ENCODE measurements at regions not wholly inside any gene's neighbourhood (a gene's known extent, or its start where the extent isn't known, plus 50 kb on each side); places are given as distances from the start of the nearest gene placed in this dataset.

DNA sequence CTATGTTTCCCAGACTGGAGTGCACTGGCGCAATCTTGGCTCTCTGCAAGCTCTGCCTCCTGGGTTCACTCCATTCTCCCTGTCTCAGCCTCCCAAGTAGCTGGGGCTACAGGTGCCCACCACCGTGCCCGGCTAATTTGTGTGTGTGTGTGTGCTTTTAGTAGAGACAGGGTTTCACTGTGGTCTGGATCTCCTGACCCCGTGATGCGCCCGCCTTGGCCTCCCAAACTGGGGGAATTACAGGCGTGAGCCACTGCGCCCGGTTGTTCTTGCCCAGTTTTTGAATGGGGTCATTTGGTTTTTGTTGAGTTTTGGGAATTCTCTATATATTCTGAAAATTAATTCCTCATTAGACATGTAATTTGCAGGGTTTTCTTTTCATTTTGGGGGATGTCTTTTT, 238.4 kb upstream of the PRR20A start:
- H3K4me3 ChIP-seq (replicated peaks in 1 of 2; ENCODE audit: low read depth in 2 of 2, low read length in 2 of 2) = no peak overlapping the region

DNA sequence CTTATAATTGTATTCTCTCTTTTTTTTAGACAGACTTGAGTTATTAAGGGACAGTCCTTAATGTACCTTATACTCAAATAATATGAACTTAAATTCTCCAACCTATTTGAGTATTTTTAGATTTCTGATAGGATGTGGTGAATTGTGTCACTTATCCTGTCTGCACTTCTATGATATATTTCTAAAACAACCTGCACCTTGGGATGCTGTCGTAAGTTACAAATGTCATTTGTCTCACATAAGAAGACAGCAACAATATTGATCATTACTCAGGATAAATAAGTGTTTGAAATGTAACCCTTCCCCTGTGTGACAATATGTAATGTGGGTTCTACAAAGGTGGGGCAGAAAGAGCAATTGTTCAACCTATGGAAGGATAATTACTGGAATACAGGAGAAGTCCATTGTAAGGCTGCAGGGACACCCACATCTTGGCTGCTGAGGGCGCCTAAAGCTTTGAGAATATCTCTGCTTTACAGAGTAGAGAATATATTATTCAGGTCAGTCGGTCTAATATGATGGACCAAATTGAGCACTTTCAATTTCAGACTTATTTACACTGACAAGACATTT, 236.9 kb upstream of the PRR20A start:
- no peak overlapping the region for H3K4me3 ChIP-seq (replicated peaks in 1 of 2; ENCODE audit: low read depth in 2 of 2, low read length in 2 of 2)
- DNase-seq (ENCODE audit: low read depth in 2 of 2) = no peak
- TF ChIP-seq, protein P1, sequence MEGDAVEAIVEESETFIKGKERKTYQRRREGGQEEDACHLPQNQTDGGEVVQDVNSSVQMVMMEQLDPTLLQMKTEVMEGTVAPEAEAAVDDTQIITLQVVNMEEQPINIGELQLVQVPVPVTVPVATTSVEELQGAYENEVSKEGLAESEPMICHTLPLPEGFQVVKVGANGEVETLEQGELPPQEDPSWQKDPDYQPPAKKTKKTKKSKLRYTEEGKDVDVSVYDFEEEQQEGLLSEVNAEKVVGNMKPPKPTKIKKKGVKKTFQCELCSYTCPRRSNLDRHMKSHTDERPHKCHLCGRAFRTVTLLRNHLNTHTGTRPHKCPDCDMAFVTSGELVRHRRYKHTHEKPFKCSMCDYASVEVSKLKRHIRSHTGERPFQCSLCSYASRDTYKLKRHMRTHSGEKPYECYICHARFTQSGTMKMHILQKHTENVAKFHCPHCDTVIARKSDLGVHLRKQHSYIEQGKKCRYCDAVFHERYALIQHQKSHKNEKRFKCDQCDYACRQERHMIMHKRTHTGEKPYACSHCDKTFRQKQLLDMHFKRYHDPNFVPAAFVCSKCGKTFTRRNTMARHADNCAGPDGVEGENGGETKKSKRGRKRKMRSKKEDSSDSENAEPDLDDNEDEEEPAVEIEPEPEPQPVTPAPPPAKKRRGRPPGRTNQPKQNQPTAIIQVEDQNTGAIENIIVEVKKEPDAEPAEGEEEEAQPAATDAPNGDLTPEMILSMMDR (IDR thresholded peaks at IDR 0.05; ENCODE audit: low read depth, low read length) = no peak

More for the DNA sequence above, 238.4 kb upstream of the PRR20A start:
- no peak for DNase-seq (ENCODE audit: low read depth in 2 of 2)
- TF ChIP-seq, protein P1 (IDR thresholded peaks at IDR 0.05; ENCODE audit: low read depth, low read length) = no peak

GRCh38 chr13:56906909-56907308, 233.8 kb upstream of the PRR20A start:
- no peak for DNase-seq (ENCODE audit: low read depth in 2 of 2)
- H3K4me3 ChIP-seq (replicated peaks in 1 of 2; ENCODE audit: low read depth in 2 of 2, low read length in 2 of 2) = no peak overlapping the region
- TF ChIP-seq, protein P1 (IDR thresholded peaks at IDR 0.05; ENCODE audit: low read depth, low read length) = no peak

GRCh38 chr13:56907766-56908165, 233.0 kb upstream of the PRR20A start:
- H3K4me3 ChIP-seq (replicated peaks in 1 of 2; ENCODE audit: low read depth in 2 of 2, low read length in 2 of 2) = no peak overlapping the region
- TF ChIP-seq, protein P1 (IDR thresholded peaks at IDR 0.05; ENCODE audit: low read depth, low read length) = no peak
- no peak for DNase-seq (ENCODE audit: low read depth in 2 of 2)

DNA sequence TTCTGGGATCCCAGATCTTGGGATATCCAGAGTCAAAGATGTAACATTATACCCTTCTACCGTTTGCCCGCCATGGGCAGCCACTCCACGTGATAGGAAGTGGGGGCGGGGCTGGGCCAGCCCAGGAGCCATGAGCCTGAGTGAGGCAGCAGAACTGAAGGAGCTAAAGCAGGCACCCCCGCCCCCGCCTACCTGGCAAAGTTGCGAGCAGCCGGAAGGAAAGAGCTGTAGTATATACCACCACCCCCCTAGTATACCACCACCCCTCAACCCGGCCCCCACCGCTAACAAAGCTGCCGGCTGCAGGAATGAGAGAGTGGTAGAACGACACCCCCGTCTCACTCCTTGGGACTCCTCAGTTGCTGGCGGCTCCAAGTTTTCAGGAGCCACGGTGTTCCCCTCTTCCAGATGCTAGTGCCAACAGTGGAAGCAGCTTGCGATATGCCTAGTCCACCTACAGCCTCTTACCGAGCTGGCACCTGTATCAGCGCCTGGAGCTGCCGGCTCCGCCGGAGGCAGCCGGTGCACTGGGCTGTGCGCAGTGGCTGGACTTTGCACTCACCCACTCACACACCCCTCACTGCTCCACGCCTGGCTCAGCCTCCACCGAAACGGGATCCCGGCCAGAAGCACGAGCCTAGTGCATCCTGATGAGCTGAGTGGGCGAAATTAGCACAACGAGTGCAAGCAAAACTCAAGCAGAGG, 230.7 kb upstream of the PRR20A start:
- DNase-seq (ENCODE audit: low read depth in 2 of 2) = no peak
- TF ChIP-seq, protein P1 (IDR thresholded peaks at IDR 0.05; ENCODE audit: low read depth, low read length) = no peak
- no peak overlapping the region for H3K4me3 ChIP-seq (replicated peaks in 1 of 2; ENCODE audit: low read depth in 2 of 2, low read length in 2 of 2)

GRCh38 chr13:56917966-56918365, 222.8 kb upstream of the PRR20A start:
- TF ChIP-seq, protein P1 (IDR thresholded peaks at IDR 0.05; ENCODE audit: low read depth, low read length) = no peak
- no peak overlapping the region for H3K4me3 ChIP-seq (replicated peaks in 1 of 2; ENCODE audit: low read depth in 2 of 2, low read length in 2 of 2)
- no peak for DNase-seq (ENCODE audit: low read depth in 2 of 2)

All from cardiac fibroblast (primary cell).